Lower leg skin (tissue), 3 donors: ENCODE measurements at regions not wholly inside any gene's neighbourhood (a gene's known extent, or its start where the extent isn't known, plus 50 kb on each side); places are given as distances from the start of the nearest gene placed in this dataset.
"Not testable (repeated sequence)": the region's sequence is repeated elsewhere in the genome, so short reads cannot be mapped to it uniquely, and the experiment has no call there.

Experiments
- POLR2A ChIP-seq, 2 donors: fragments of 450-650 bp; IDR thresholded peaks; one replicate each; pipeline ENCODE4 v1.6.1; 2016 to 2017; ENCODE audit warnings: antibody characterized with exemption in 2 of 2, mild to moderate bottlenecking in 1 of 2, moderate library complexity in 1 of 2
- TF ChIP-seq, protein P1 (sequence below), 3 donors: fragments of 450-650 bp; IDR thresholded peaks; one replicate each; pipeline ENCODE4 v1.5.1; 2016; ENCODE audit warnings: antibody characterized with exemption in 3 of 3, mild to moderate bottlenecking in 3 of 3, moderate library complexity in 2 of 3

DNA sequence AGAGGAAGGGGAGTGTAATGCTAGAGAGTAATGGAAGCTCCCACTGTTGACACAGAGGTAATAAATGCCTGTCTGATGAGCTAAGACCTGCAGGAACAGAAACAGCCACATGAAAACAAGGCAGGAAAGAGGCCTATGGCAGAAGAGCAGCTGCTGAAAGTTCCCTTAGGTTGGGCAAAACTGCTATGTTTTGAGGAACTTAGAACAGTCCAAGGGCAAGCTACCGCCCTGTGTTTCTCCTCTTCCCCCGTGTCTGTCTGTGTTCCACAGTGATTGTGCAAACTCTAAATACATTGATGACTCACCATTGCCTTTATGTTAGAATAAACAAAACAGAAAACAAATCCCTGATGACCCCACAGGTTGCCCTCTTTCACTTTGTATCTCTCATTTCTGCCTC is 165.6 kb upstream of the POTEB2 start:
- not testable (repeated sequence) for TF ChIP-seq POLR2A (IDR thresholded peaks at IDR 0.05)
- TF ChIP-seq, protein P1, sequence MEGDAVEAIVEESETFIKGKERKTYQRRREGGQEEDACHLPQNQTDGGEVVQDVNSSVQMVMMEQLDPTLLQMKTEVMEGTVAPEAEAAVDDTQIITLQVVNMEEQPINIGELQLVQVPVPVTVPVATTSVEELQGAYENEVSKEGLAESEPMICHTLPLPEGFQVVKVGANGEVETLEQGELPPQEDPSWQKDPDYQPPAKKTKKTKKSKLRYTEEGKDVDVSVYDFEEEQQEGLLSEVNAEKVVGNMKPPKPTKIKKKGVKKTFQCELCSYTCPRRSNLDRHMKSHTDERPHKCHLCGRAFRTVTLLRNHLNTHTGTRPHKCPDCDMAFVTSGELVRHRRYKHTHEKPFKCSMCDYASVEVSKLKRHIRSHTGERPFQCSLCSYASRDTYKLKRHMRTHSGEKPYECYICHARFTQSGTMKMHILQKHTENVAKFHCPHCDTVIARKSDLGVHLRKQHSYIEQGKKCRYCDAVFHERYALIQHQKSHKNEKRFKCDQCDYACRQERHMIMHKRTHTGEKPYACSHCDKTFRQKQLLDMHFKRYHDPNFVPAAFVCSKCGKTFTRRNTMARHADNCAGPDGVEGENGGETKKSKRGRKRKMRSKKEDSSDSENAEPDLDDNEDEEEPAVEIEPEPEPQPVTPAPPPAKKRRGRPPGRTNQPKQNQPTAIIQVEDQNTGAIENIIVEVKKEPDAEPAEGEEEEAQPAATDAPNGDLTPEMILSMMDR (IDR thresholded peaks at IDR 0.05), result not testable (repeated sequence)
